Gastroesophageal sphincter (tissue), 4 donors: ENCODE measurements at regions not wholly inside any gene's neighbourhood (a gene's known extent, or its start where the extent isn't known, plus 50 kb on each side); places are given as distances from the start of the nearest gene placed in this dataset.

Experiments used
- ATAC-seq: fragments of 150-250 bp; one replicate; pipeline ENCODE4 v1.9.1; 2016; ENCODE audit warnings: mild to moderate bottlenecking, moderate library complexity
- H3K27ac ChIP-seq, 4 donors: fragments of 200-600 bp; sonication (generic) in 3 of 4; 1 replicate in 3 of 4; 2 replicates in 1 of 4; pipeline ENCODE4 v1.5.1; 2016 to 2019
- H3K27me3 ChIP-seq: fragments of 200-600 bp; sonication (generic); one replicate; pipeline ENCODE4 v1.5.1; 2019
- H3K36me3 ChIP-seq, 2 donors: fragments of 200-600 bp; sonication (generic); one replicate each; pipeline ENCODE4 v1.5.1; 2019; ENCODE audit warnings: control low read depth in 1 of 2
- H3K4me1 ChIP-seq, 3 donors: fragments of 200-600 bp; sonication (generic); 1 replicate in 2 of 3; 2 replicates in 1 of 3; pipeline ENCODE4 v1.5.1; 2016 to 2019; ENCODE audit warnings: control low read depth in 2 of 3
- H3K4me3 ChIP-seq, 2 donors: fragments of 200-600 bp; sonication (generic); one replicate each; pipeline ENCODE4 v1.5.1; 2019; ENCODE audit warnings: mild to moderate bottlenecking in 1 of 2, moderate library complexity in 1 of 2
- H3K9me3 ChIP-seq, 3 donors: fragments of 200-600 bp; sonication (generic); one replicate each; pipeline ENCODE4 v1.5.1; 2017 to 2019; ENCODE audit warnings: control low read depth in 2 of 3
- EP300 ChIP-seq: sonication (generic); formaldehyde crosslinking; IDR thresholded peaks from one replicate; pipeline ENCODE4 v1.6.1; 2017; ENCODE audit warnings: antibody characterized with exemption, mild to moderate bottlenecking
- POLR2A ChIP-seq, 2 donors: fragments of 450-650 bp; IDR thresholded peaks; one replicate each; pipeline ENCODE4 v1.6.1; 2017; ENCODE audit warnings: antibody characterized with exemption in 2 of 2, mild to moderate bottlenecking in 2 of 2, moderate library complexity in 1 of 2
- POLR2AphosphoS5 ChIP-seq: sonication (generic); formaldehyde crosslinking; IDR thresholded peaks from one replicate; pipeline ENCODE4 v1.6.1; 2017; ENCODE audit warnings: antibody characterized with exemption
- WGBS, 2 donors: methylation state at CpG; one replicate each; pipeline ENCODE4 v1.1.5; 2018; ENCODE audit warnings: low coverage in 1 of 2; 5-methylcytosine and 5-hydroxymethylcytosine counted together
- TF ChIP-seq, protein P1 (sequence below), 4 experiments: fragments of 200-600 bp in 2 of 4; fragments of 450-650 bp in 2 of 4; sonication (generic) in 1 of 4; IDR thresholded peaks; one replicate each; pipeline ENCODE4 v1.5.1; 2017 to 2019; ENCODE audit warnings: antibody characterized with exemption in 4 of 4, mild to moderate bottlenecking in 2 of 4, moderate library complexity in 2 of 4

DNA sequence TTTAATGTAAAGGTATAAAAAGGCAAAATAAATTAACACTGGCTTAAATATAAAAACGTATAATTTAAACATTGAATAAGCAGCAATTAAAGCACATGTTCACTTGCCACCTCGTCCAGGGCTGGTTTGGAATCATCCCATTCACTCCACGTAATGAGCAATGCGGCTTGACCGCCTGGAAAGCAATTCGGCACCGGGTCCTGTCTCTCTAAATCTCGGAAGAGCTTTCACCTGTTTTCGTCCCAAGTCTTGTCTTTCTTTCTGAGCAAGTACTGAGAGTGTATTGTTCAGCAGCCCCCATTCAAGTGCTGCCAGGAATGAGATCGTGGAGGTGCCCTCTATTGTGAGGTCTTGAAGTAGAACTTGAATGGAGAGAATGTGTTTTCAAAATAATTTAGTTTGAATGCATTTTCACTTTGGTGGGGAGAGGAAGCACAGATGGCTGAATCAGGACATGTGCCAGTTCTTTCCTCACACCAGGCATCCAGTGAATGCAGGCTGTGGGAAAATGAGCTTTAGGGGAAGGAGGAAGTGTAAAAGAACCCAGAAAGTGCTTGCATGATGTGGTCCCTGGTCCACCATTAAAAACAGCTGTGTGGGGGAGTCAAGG is 515.2 kb downstream of the REEP3 start:
- no peak for ATAC-seq
- peak overlapping the region in 1 of 4 donors; percentile 11 for H3K27ac ChIP-seq
- TF ChIP-seq, protein P1, sequence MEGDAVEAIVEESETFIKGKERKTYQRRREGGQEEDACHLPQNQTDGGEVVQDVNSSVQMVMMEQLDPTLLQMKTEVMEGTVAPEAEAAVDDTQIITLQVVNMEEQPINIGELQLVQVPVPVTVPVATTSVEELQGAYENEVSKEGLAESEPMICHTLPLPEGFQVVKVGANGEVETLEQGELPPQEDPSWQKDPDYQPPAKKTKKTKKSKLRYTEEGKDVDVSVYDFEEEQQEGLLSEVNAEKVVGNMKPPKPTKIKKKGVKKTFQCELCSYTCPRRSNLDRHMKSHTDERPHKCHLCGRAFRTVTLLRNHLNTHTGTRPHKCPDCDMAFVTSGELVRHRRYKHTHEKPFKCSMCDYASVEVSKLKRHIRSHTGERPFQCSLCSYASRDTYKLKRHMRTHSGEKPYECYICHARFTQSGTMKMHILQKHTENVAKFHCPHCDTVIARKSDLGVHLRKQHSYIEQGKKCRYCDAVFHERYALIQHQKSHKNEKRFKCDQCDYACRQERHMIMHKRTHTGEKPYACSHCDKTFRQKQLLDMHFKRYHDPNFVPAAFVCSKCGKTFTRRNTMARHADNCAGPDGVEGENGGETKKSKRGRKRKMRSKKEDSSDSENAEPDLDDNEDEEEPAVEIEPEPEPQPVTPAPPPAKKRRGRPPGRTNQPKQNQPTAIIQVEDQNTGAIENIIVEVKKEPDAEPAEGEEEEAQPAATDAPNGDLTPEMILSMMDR (IDR thresholded peaks at IDR 0.05): no peak
- TF ChIP-seq POLR2AphosphoS5 (no peak), POLR2A (IDR thresholded peaks at IDR 0.05) (no peak), EP300 (no peak)
- WGBS, 2 donors: 17 to 48% methylated on average over 9 to 10 of the region's 10 CpGs
- no peaks in the 10 kb centered on the region for H3K36me3 ChIP-seq
- peaks cover 0 to 7% (median 0%) of the 10 kb centered on the region in 3 donors for H3K4me1 ChIP-seq
- H3K4me3 ChIP-seq: peak overlapping the region in 1 of 2 donors; percentile 18
- H3K27me3 ChIP-seq: no peaks in the 10 kb centered on the region
- no peaks in the 10 kb centered on the region for H3K9me3 ChIP-seq

DNA sequence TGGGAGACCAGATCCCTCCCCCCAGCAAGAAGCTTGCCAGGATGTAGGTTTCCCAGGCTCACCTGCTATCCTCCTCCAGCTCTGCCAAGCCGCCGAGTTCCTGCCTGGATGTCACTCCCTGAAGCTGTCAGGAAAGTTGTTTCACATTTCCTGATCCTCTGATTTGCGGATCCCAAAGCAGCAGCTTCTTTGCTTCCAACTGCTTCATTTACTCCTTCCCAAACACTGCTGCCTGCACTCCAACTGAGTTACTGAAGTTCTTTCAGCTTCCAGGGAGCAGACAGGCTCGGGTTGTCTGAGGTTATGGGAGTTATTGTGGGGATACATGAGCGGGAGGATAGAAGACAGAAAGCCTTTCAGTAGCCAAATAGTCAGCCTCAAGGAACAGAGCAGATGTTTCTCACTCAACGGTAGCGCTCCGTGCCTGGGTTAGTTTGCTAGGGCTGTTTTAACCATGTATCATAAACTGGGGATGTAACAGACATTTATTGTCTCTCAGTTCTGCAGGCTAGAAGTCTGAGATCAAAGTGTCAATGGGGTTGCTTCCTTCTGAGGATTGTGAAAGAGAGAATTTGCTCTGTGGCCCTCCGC is 516.0 kb downstream of the REEP3 start:
- TF ChIP-seq POLR2A (IDR thresholded peaks at IDR 0.05) (no peak), EP300 (no peak), POLR2AphosphoS5 (no peak)
- TF ChIP-seq, protein P1 (IDR thresholded peaks at IDR 0.05): no peak
- no peaks in the 10 kb centered on the region for H3K9me3 ChIP-seq
- peak overlapping the region in 1 of 4 donors; percentile 45 for H3K27ac ChIP-seq
- no peaks in the 10 kb centered on the region for H3K27me3 ChIP-seq
- H3K4me3 ChIP-seq: peak overlapping the region in 1 of 2 donors; percentile 18
- WGBS, 2 donors: 36 to 86% methylated on average over 1 to 9 of the region's 9 CpGs
- ATAC-seq: no peak
- peaks cover 0 to 10% (median 0%) of the 10 kb centered on the region in 3 donors for H3K4me1 ChIP-seq
- H3K36me3 ChIP-seq: no peaks in the 10 kb centered on the region

DNA sequence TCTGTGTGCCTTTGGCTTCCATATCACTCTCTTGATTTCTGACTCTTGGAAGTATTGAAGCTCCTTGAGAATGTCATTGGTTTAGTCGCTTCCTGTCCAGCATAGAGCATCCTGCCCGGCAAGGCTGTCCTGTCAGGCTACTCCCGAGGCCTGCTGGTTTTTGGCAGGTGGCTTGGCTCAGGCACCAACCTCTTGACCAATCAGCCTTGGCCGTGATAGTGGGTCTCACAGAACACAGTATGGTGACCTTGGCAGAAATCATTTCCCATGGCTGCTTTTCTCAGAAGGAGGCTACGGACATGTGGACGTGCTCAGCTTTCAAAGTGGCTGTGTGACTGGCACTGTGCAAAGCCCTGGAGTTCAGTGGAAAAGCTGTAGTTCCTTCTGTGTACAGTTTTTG is 516.9 kb downstream of the REEP3 start:
- TF ChIP-seq POLR2AphosphoS5 (no peak), EP300 (no peak), POLR2A (IDR thresholded peaks at IDR 0.05) (no peak)
- TF ChIP-seq, protein P1 (IDR thresholded peaks at IDR 0.05): no peak
- Histone ChIP-seq H3K4me3 (no peak overlapping the region), H3K4me1 (peaks cover 0 to 10% (median 0%) of the 10 kb centered on the region in 3 donors), H3K27ac (no peak overlapping the region), H3K27me3 (no peaks in the 10 kb centered on the region), H3K9me3 (no peaks in the 10 kb centered on the region), H3K36me3 (no peaks in the 10 kb centered on the region)
- 88% methylated on average over 2 of the region's 6 CpGs; no CpG with 5 or more reads in 1 of the 2 donors for WGBS, 2 donors
- ATAC-seq: no peak

DNA sequence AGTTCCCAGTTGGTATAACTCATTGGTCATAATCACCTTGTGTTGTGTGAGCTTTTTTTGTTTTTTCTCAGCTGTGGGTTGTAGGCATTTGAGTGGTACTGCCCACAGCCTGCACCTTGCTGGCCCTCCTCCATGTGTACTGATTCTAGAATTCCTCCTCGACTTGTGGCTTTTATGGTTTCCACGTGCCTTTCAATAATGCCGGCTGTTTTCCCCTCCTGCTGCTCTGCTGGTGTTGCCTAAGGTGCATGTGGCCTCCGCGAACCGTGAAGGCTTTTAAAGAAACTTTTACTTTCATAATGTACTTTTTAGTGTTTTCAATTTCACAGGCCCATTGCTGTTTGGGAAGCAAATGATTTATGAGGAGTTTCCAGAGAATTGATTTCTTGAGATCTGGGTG is 518.0 kb downstream of the REEP3 start:
- no peak for TF ChIP-seq POLR2A (IDR thresholded peaks at IDR 0.05)
- no peak for TF ChIP-seq POLR2AphosphoS5
- TF ChIP-seq EP300: no peak
- TF ChIP-seq, protein P1 (IDR thresholded peaks at IDR 0.05): no peak
- Histone ChIP-seq H3K4me1 (peaks cover 0 to 10% (median 0%) of the 10 kb centered on the region in 3 donors), H3K27ac (no peak overlapping the region), H3K27me3 (no peaks in the 10 kb centered on the region), H3K4me3 (no peak overlapping the region), H3K36me3 (no peaks in the 10 kb centered on the region), H3K9me3 (no peaks in the 10 kb centered on the region)
- no peak for ATAC-seq
- 62 to 76% methylated on average over 6 of the region's 6 CpGs for WGBS, 2 donors

DNA sequence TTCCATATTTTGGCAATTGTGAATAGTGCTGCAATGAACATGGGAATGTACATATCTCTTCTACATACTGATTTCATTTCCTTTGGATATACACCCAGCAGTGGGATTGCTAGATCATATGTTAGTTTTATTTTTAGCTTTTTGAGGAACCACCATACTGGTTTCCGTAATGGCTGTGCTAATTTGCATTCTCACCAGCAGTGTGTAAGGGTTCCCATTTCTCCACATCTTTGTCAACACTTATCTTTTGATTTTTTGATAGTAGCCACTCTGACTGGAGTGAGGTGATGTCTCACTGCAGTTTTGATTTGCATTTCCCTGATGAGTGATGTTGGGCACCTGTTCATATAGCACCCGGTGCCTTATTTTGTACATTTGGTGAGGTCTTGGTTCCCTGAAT is 519.6 kb downstream of the REEP3 start:
- TF ChIP-seq EP300: no peak
- no peak for TF ChIP-seq POLR2A (IDR thresholded peaks at IDR 0.05)
- TF ChIP-seq, protein P1 (IDR thresholded peaks at IDR 0.05): no peak
- TF ChIP-seq POLR2AphosphoS5: no peak

More for the DNA sequence above, 519.6 kb downstream of the REEP3 start:
- Histone ChIP-seq H3K4me1 (peaks cover 0 to 10% (median 0%) of the 10 kb centered on the region in 3 donors), H3K36me3 (no peaks in the 10 kb centered on the region), H3K27me3 (no peaks in the 10 kb centered on the region), H3K4me3 (peak overlapping the region in 1 of 2 donors; percentile 33), H3K27ac (no peak overlapping the region), H3K9me3 (no peaks in the 10 kb centered on the region)
- ATAC-seq: no peak
- WGBS, 2 donors: 57 to 79% methylated on average over 2 of the region's 2 CpGs
